ENCODE measurements at regions not wholly inside any gene's neighbourhood (a gene's known extent, or its start where the extent isn't known, plus 50 kb on each side); places are given as distances from the start of the nearest gene placed in this dataset.
"Not testable (repeated sequence)": the region's sequence is repeated elsewhere in the genome, so short reads cannot be mapped to it uniquely, and the experiment has no call there.

DNA sequence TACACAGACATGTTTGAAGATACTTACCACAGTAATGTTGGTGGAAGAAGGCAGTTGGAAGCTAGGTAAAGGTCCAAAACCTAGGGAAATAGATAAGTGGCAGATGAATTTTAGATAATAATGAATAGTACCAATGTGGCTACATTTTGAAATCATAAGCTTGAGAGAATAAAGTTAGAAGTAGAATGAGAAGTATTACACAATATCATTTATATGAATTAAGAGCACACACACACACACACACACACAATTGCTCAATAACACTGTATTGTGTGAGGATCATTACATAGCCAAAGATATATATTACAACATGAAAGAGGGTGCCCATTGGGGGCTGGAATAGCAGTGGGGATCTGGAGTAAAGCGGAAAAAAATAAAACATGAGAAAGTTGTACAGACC, 149.0 kb upstream of the EYA4 start:
- ATAC-seq = no peak
- Mint-ChIP-seq H3K9me3 (no peaks in the 10 kb centered on the region), H3K4me3 (no peak overlapping the region), H3K4me1 (ENCODE audit: low read depth) (no peaks in the 10 kb centered on the region), H3K36me3 (ENCODE audit: low read depth) (no peaks in the 10 kb centered on the region), H3K27me3 (peaks cover 6% of the 10 kb centered on the region), H3K27ac (no peak overlapping the region)
- intact Hi-C loops (cut with micrococcal nuclease) = no loop called here
- DNase-seq = no peak
- CTCF ChIA-PET = no interaction called here
- POLR2A ChIA-PET = no interaction called here
- TF ChIP-seq, protein P1, sequence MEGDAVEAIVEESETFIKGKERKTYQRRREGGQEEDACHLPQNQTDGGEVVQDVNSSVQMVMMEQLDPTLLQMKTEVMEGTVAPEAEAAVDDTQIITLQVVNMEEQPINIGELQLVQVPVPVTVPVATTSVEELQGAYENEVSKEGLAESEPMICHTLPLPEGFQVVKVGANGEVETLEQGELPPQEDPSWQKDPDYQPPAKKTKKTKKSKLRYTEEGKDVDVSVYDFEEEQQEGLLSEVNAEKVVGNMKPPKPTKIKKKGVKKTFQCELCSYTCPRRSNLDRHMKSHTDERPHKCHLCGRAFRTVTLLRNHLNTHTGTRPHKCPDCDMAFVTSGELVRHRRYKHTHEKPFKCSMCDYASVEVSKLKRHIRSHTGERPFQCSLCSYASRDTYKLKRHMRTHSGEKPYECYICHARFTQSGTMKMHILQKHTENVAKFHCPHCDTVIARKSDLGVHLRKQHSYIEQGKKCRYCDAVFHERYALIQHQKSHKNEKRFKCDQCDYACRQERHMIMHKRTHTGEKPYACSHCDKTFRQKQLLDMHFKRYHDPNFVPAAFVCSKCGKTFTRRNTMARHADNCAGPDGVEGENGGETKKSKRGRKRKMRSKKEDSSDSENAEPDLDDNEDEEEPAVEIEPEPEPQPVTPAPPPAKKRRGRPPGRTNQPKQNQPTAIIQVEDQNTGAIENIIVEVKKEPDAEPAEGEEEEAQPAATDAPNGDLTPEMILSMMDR (IDR thresholded peaks at IDR 0.05) = no peak

- H3K9me3 Mint-ChIP-seq = no peaks in the 10 kb centered on the region
- ATAC-seq (no peak), DNase-seq (no peak)
- TF ChIP-seq, protein P1 (IDR thresholded peaks at IDR 0.05) = no peak
- H3K4me3 Mint-ChIP-seq = no peak overlapping the region
- H3K27me3 Mint-ChIP-seq = peaks cover 5% of the 10 kb centered on the region
- no peak overlapping the region for H3K27ac Mint-ChIP-seq
- intact Hi-C loops (cut with micrococcal nuclease) = no loop called here
- CTCF ChIA-PET = no interaction called here
- H3K36me3 Mint-ChIP-seq (ENCODE audit: low read depth) = no peaks in the 10 kb centered on the region
- no peaks in the 10 kb centered on the region for H3K4me1 Mint-ChIP-seq (ENCODE audit: low read depth)
- POLR2A ChIA-PET = no interaction called here
Measured at GRCh38 chr6:133092771-133093170, 148.4 kb upstream of the EYA4 start.

- H3K36me3 Mint-ChIP-seq (ENCODE audit: low read depth); POLR2A ChIA-PET; H3K4me3 Mint-ChIP-seq; H3K27ac Mint-ChIP-seq; intact Hi-C loops (cut with micrococcal nuclease); DNase-seq; H3K9me3 Mint-ChIP-seq; H3K4me1 Mint-ChIP-seq (ENCODE audit: low read depth); H3K27me3 Mint-ChIP-seq; CTCF ChIA-PET; ATAC-seq: not testable (repeated sequence)
Measured at GRCh38 chr6:133093211-133093610, 147.9 kb upstream of the EYA4 start.

DNA sequence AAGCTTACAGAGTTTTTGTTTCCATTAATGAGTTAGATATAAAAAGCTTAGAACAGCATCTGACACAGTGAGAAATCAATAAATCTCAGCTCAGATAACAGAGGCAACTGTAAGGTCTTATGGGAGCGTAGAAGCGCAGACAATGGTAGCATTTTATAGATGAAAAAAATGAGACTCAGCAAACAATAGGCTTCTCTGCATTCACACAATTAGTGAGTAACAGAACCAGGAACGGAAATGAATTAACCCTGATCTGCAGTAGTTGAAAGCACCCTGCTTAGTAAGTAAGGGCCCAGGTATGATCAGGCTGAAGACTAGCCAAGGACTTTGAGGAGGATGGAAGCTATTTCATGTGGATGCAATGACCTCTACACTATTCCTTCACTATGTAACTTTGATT, 147.2 kb upstream of the EYA4 start:
- H3K9me3 Mint-ChIP-seq = no peaks in the 10 kb centered on the region
- no peaks in the 10 kb centered on the region for H3K4me1 Mint-ChIP-seq (ENCODE audit: low read depth)
- intact Hi-C loops (cut with micrococcal nuclease) = no loop called here
- POLR2A ChIA-PET = no interaction called here
- H3K27ac Mint-ChIP-seq = no peak overlapping the region
- TF ChIP-seq, protein P1 (IDR thresholded peaks at IDR 0.05) = no peak
- DNase-seq = no peak
- H3K27me3 Mint-ChIP-seq = no peaks in the 10 kb centered on the region
- H3K4me3 Mint-ChIP-seq = no peak overlapping the region
- ATAC-seq = no peak
- no peaks in the 10 kb centered on the region for H3K36me3 Mint-ChIP-seq (ENCODE audit: low read depth)
- CTCF ChIA-PET = interaction anchor here (1.5 kb wide), 1 partner anchor 8 kb away, joined by 3 read pairs; no protein-coding TSS in a partner anchor

DNA sequence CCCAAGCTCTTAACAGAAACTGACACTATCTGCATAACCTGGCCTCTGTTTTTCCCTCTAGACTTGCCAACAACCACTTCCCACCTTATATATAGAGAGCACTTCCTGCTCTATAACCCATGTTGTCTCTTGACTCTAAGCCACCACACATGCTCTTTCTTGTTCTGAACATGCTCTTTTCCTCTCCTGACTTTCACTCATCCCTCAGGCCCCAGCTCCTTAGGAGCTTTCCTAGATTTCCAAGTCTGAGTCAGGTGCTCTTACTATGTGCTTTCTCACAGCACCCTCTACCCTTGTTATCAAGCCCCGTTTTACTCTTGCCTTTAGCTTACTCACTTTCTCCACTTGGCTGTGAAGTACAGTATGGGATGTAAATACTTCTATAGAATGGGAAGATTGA, 143.9 kb upstream of the EYA4 start:
- no peaks in the 10 kb centered on the region for H3K4me1 Mint-ChIP-seq (ENCODE audit: low read depth)
- no peak for ATAC-seq
- H3K27ac Mint-ChIP-seq = no peak overlapping the region
- no peak overlapping the region for H3K4me3 Mint-ChIP-seq
- TF ChIP-seq, protein P1 (IDR thresholded peaks at IDR 0.05) = no peak
- no peaks in the 10 kb centered on the region for H3K9me3 Mint-ChIP-seq
- intact Hi-C loops (cut with micrococcal nuclease) = no loop called here
- ChIA-PET CTCF (no interaction called here), POLR2A (no interaction called here)
- no peaks in the 10 kb centered on the region for H3K36me3 Mint-ChIP-seq (ENCODE audit: low read depth)
- no peaks in the 10 kb centered on the region for H3K27me3 Mint-ChIP-seq
- DNase-seq = no peak

GRCh38 chr6:133099573-133099972, 141.6 kb upstream of the EYA4 start:
- POLR2A ChIA-PET = no interaction called here
- intact Hi-C loops (cut with micrococcal nuclease) = no loop called here
- no peak overlapping the region for H3K27ac Mint-ChIP-seq

More at GRCh38 chr6:133099573-133099972, 141.6 kb upstream of the EYA4 start:
- TF ChIP-seq, protein P1 (IDR thresholded peaks at IDR 0.05) = no peak
- H3K36me3 Mint-ChIP-seq (ENCODE audit: low read depth) = no peaks in the 10 kb centered on the region
- H3K9me3 Mint-ChIP-seq = no peaks in the 10 kb centered on the region
- no peaks in the 10 kb centered on the region for H3K4me1 Mint-ChIP-seq (ENCODE audit: low read depth)
- DNase-seq (no peak), ATAC-seq (no peak)
- H3K27me3 Mint-ChIP-seq = no peaks in the 10 kb centered on the region
- no peak overlapping the region for H3K4me3 Mint-ChIP-seq
- CTCF ChIA-PET = no interaction called here

All from activated CD8-positive, alpha-beta T cell treated with anti-CD3 and anti-CD28 coated beads for 36 hours (primary cell).